SK-N-SH (cell line): ENCODE measurements at regions not wholly inside any gene's neighbourhood (a gene's known extent, or its start where the extent isn't known, plus 50 kb on each side); places are given as distances from the start of the nearest gene placed in this dataset.
"Not testable (repeated sequence)": the region's sequence is repeated elsewhere in the genome, so short reads cannot be mapped to it uniquely, and the experiment has no call there.

Source experiments
- CTCF ChIA-PET: fragments of 300-600, 350-600 bp; formaldehyde crosslinking; extraction: SDS; loops from one replicate; lab custom pipeline; 2021; lab: Yijun Ruan, JAX
- POLR2A ChIA-PET: fragments of 350-600 bp; sonication (Branson Sonifier 250); formaldehyde crosslinking; extraction: SDS; loops from one replicate; lab custom pipeline; 2020; ENCODE audit warnings: antibody characterized with exemption, inconsistent platforms; lab: Yijun Ruan, JAX
- DNase-seq: peaks from one replicate; pipeline ENCODE4 v3.0.0; 2012
- H2AFZ ChIP-seq: fragments of 200-600 bp; sonication (generic); 2 replicates; pipeline ENCODE4 v1.8.1; 2016; ENCODE audit warnings: antibody characterized with exemption, mild to moderate bottlenecking, low read depth
- H3F3A ChIP-seq: fragments of 200-600 bp; sonication (generic); replicated peaks from 2 replicates; pipeline ENCODE3; 2016; ENCODE audit warnings: antibody characterized with exemption, mild to moderate bottlenecking; ENCODE audit not compliant: insufficient read depth
- H3K27ac ChIP-seq, 2 experiments: fragments of 200-500 bp in 1 of 2; fragments of 200-600 bp in 1 of 2; sonication (Bioruptor generic) in 1 of 2; sonication (generic), shearing (Covaris generic) in 1 of 2; 2 replicates each; pipeline versions ENCODE4 v1.5.1 to v1.6.1; 2014 to 2016; ENCODE audit warnings: low read depth in 2 of 2, inconsistent platforms in 1 of 2, low read length in 1 of 2, mild to moderate bottlenecking in 1 of 2, mixed read lengths in 1 of 2
- H3K27me3 ChIP-seq: fragments of 200-600 bp; sonication (generic), shearing (Covaris generic); 2 replicates; pipeline ENCODE4 v1.6.1; 2016; ENCODE audit warnings: mixed run types; ENCODE audit not compliant: insufficient read depth
- H3K36me3 ChIP-seq, 2 experiments: fragments of 200-500 bp in 1 of 2; fragments of 200-600 bp in 1 of 2; sonication (Bioruptor generic) in 1 of 2; sonication (generic) in 1 of 2; replicated peaks in 1 of 2; 2 replicates each; pipeline versions ENCODE3 to v1.5.1; 2014 to 2016; ENCODE audit warnings: low read length in 1 of 2, mild to moderate bottlenecking in 1 of 2; ENCODE audit not compliant: insufficient read depth in 2 of 2, control insufficient read depth in 1 of 2
- H3K4me1 ChIP-seq, 2 experiments: fragments of 200-500 bp in 1 of 2; fragments of 200-600 bp in 1 of 2; sonication (Bioruptor generic) in 1 of 2; sonication (generic), shearing (Covaris generic) in 1 of 2; 2 replicates each; pipeline versions ENCODE4 v1.5.1 to v1.6.1; 2014 to 2016; ENCODE audit warnings: low read depth in 1 of 2, low read length in 1 of 2, mixed run types in 1 of 2; ENCODE audit not compliant: insufficient read depth in 2 of 2, control insufficient read depth in 1 of 2
- H3K4me2 ChIP-seq: fragments of 200-600 bp; sonication (generic), shearing (Covaris generic); 2 replicates; pipeline ENCODE4 v1.6.1; 2017; ENCODE audit warnings: mixed run types
- H3K4me3 ChIP-seq, 2 experiments: fragments of 200-500 bp in 1 of 2; fragments of 200-600 bp in 1 of 2; sonication (Bioruptor generic) in 1 of 2; sonication (generic), shearing (Covaris generic) in 1 of 2; 2 replicates each; pipeline versions ENCODE4 v1.5.1 to v1.8.1; 2014 to 2016; ENCODE audit warnings: low read depth in 2 of 2, inconsistent platforms in 1 of 2, low read length in 1 of 2, mild to moderate bottlenecking in 1 of 2, mixed read lengths in 1 of 2, moderate library complexity in 1 of 2
- H3K79me2 ChIP-seq: fragments of 200-600 bp; sonication (generic); 2 replicates; pipeline ENCODE4 v1.8.1; 2017; ENCODE audit warnings: mild to moderate bottlenecking; ENCODE audit not compliant: insufficient read depth
- H3K9ac ChIP-seq: fragments of 200-600 bp; sonication (generic); 2 replicates; pipeline ENCODE4 v1.6.1; 2017; ENCODE audit warnings: mixed run types
- H3K9me2 ChIP-seq: fragments of 200-600 bp; sonication (generic); 2 replicates; pipeline ENCODE4 v1.6.1; 2017; ENCODE audit warnings: mixed run types
- H3K9me3 ChIP-seq: fragments of 200-600 bp; sonication (generic); 2 replicates; pipeline ENCODE4 v1.6.1; 2017; ENCODE audit warnings: mixed run types, mild to moderate bottlenecking, moderate library complexity
- H4K20me1 ChIP-seq: fragments of 200-600 bp; sonication (generic); 2 replicates; pipeline ENCODE4 v1.6.1; 2017; ENCODE audit warnings: mild to moderate bottlenecking, mixed run types; ENCODE audit not compliant: insufficient read depth
- WGBS: methylation state at CpG from one replicate; pipeline ENCODE4 v1.1.6; 2017; ENCODE audit warnings: low lambda C conversion rate; 5-methylcytosine and 5-hydroxymethylcytosine counted together

- H3F3A ChIP-seq, H3K27ac ChIP-seq, H3K79me2 ChIP-seq, CTCF ChIA-PET, H3K4me1 ChIP-seq, H3K4me3 ChIP-seq, POLR2A ChIA-PET, H3K9me2 ChIP-seq, H3K36me3 ChIP-seq, DNase-seq, H4K20me1 ChIP-seq, H3K9me3 ChIP-seq, H2AFZ ChIP-seq, H3K4me2 ChIP-seq, H3K9ac ChIP-seq, H3K27me3 ChIP-seq: not testable (repeated sequence)
- WGBS: 28% methylated on average over 6 of the region's 9 CpGs
These were observed 71.1 kb upstream of the CLEC6A start for GRCh38 chr12:8384686-8385085.

- DNase-seq, H3K4me1 ChIP-seq, H3K9ac ChIP-seq, H3K79me2 ChIP-seq, H3K36me3 ChIP-seq, H3K9me2 ChIP-seq, H2AFZ ChIP-seq, H3K4me2 ChIP-seq, H3K27me3 ChIP-seq, H3K9me3 ChIP-seq, H4K20me1 ChIP-seq, H3F3A ChIP-seq, CTCF ChIA-PET, H3K4me3 ChIP-seq, POLR2A ChIA-PET, H3K27ac ChIP-seq: not testable (repeated sequence)
- 22% methylated on average over 9 of the region's 12 CpGs for WGBS
These were observed 70.3 kb upstream of the CLEC6A start for GRCh38 chr12:8385431-8385830.

GRCh38 chr12:8386661-8387060 is 69.1 kb upstream of the CLEC6A start:
- H3K27ac ChIP-seq, H3K36me3 ChIP-seq, H3K9ac ChIP-seq, H3K9me2 ChIP-seq, POLR2A ChIA-PET, DNase-seq, H3F3A ChIP-seq, H3K4me2 ChIP-seq, H3K27me3 ChIP-seq, H3K4me1 ChIP-seq, CTCF ChIA-PET, H2AFZ ChIP-seq, H4K20me1 ChIP-seq, H3K9me3 ChIP-seq, H3K79me2 ChIP-seq, H3K4me3 ChIP-seq: not testable (repeated sequence)
- 8% methylated on average over 2 of the region's 2 CpGs for WGBS

GRCh38 chr12:8389296-8389695 is 66.5 kb upstream of the CLEC6A start:
- H3K4me2 ChIP-seq, H3K4me1 ChIP-seq, H3K9me2 ChIP-seq, H3K9ac ChIP-seq, H3K79me2 ChIP-seq, H3K4me3 ChIP-seq, H3K27ac ChIP-seq, H2AFZ ChIP-seq, H3F3A ChIP-seq, H3K36me3 ChIP-seq, H3K9me3 ChIP-seq, DNase-seq, POLR2A ChIA-PET, H4K20me1 ChIP-seq, H3K27me3 ChIP-seq: not testable (repeated sequence)
- WGBS: 37% methylated on average over 8 of the region's 8 CpGs
- CTCF ChIA-PET: interaction anchor here (1.1 kb wide), 1 partner anchor 282 kb away, joined by 4 read pairs; no protein-coding TSS in a partner anchor
